ENCODE measurements at regions not wholly inside any gene's neighbourhood (a gene's known extent, or its start where the extent isn't known, plus 50 kb on each side); places are given as distances from the start of the nearest gene placed in this dataset.

- no peak for TF ChIP-seq ZNF462 (CRISPR knock-in tag; IDR thresholded peaks at IDR 0.05)
- TF ChIP-seq EZH2phosphoT487 (IDR thresholded peaks at IDR 0.05; ENCODE audit: unreplicated experiment), result no peak
- no peak for TF ChIP-seq STAT1 (IDR thresholded peaks at IDR 0.05; ENCODE audit: unreplicated experiment)
- no peak for TF ChIP-seq ETS1 (IDR thresholded peaks at IDR 0.05)
- no peak for TF ChIP-seq CTCF (conservative IDR thresholded peaks at IDR 0.05; ENCODE audit: low read depth in 2 of 2)
- no peak for TF ChIP-seq CREB1 (CRISPR knock-in tag; IDR thresholded peaks at IDR 0.05; ENCODE audit: low read depth)
Measured at GRCh38 chr5:17089690-17090089, 127.7 kb upstream of the BASP1 start (continued).

- Histone ChIP-seq H3K4me2 (no peak overlapping the region), H3K79me2 (replicated peaks; ENCODE audit: insufficient read depth) (no peaks in the 10 kb centered on the region), H3K9me2 (ENCODE audit: insufficient read depth) (no peaks in the 10 kb centered on the region), H2AFZ (no peak overlapping the region), H3K4me1 (ENCODE audit: insufficient read depth) (no peaks in the 10 kb centered on the region), H3K27ac (ENCODE audit: low read depth) (no peak overlapping the region), H3K36me3 (ENCODE audit: insufficient read depth) (no peaks in the 10 kb centered on the region), H3F3A (replicated peaks; ENCODE audit: low read depth) (no peaks in the 10 kb centered on the region), H4K20me1 (replicated peaks; ENCODE audit: insufficient read depth) (no peaks in the 10 kb centered on the region), H3K27me3 (ENCODE audit: insufficient read depth) (no peaks in the 10 kb centered on the region), H3K4me3 (no peak overlapping the region)
- Mint-ChIP-seq H3K9me3 (no peaks in the 10 kb centered on the region), H3K36me3 (ENCODE audit: low read depth) (no peaks in the 10 kb centered on the region; the same call in 2 of the 3 replicates), H3K27ac (no peak overlapping the region), H3K4me1 (no peaks in the 10 kb centered on the region; the same call in 2 of the 3 replicates), H3K27me3 (ENCODE audit: insufficient read depth, low read depth, poor library complexity) (peaks cover 1% of the 10 kb centered on the region), H3K4me3 (no peak overlapping the region)
- ATAC-seq (no peak), DNase-seq (ENCODE audit: low spot score) (no peak)
- TF ChIP-seq ZNF462 (CRISPR knock-in tag; IDR thresholded peaks at IDR 0.05), result no peak
- no peak for TF ChIP-seq POLR2AphosphoS5 (IDR thresholded peaks at IDR 0.05; ENCODE audit: low read depth)
Measured at GRCh38 chr5:17090839-17091238, 126.6 kb upstream of the BASP1 start.
